ENCODE measurements at regions not wholly inside any gene's neighbourhood (a gene's known extent, or its start where the extent isn't known, plus 50 kb on each side); places are given as distances from the start of the nearest gene placed in this dataset.

- DNase-seq (ENCODE audit: low spot score): no peak
- no peak for TF ChIP-seq CTCF (IDR thresholded peaks at IDR 0.05; ENCODE audit: extremely low read depth, insufficient read depth, missing control alignments)
- in situ Hi-C loops (cut with MboI; ENCODE audit: low pct_unique_long_range_greater_than_20kb, low sequenced_read_pairs, unreplicated experiment): no loop called here
These were observed 482.2 kb upstream of the PAPPA start for GRCh38 chr9:115671236-115671962.

- in situ Hi-C loops (cut with MboI; ENCODE audit: low pct_unique_long_range_greater_than_20kb, low sequenced_read_pairs, unreplicated experiment): no loop called here
- DNase-seq (ENCODE audit: low spot score): no peak
- TF ChIP-seq CTCF (IDR thresholded peaks at IDR 0.05; ENCODE audit: extremely low read depth, insufficient read depth, missing control alignments): no peak
These were observed 481.7 kb upstream of the PAPPA start for GRCh38 chr9:115671963-115672305.

- TF ChIP-seq CTCF (IDR thresholded peaks at IDR 0.05; ENCODE audit: extremely low read depth, insufficient read depth, missing control alignments): no peak
- no peak for DNase-seq (ENCODE audit: low spot score)
- in situ Hi-C loops (cut with MboI; ENCODE audit: low pct_unique_long_range_greater_than_20kb, low sequenced_read_pairs, unreplicated experiment): no loop called here
These were observed 480.9 kb upstream of the PAPPA start for GRCh38 chr9:115672477-115673316.

- in situ Hi-C loops (cut with MboI; ENCODE audit: low pct_unique_long_range_greater_than_20kb, low sequenced_read_pairs, unreplicated experiment): no loop called here
- DNase-seq (ENCODE audit: low spot score): no peak
- TF ChIP-seq CTCF (IDR thresholded peaks at IDR 0.05; ENCODE audit: extremely low read depth, insufficient read depth, missing control alignments): no peak
These were observed 480.0 kb upstream of the PAPPA start for GRCh38 chr9:115673599-115673998.

- in situ Hi-C loops (cut with MboI; ENCODE audit: low pct_unique_long_range_greater_than_20kb, low sequenced_read_pairs, unreplicated experiment): no loop called here
- DNase-seq (ENCODE audit: low spot score): no peak
- TF ChIP-seq CTCF (IDR thresholded peaks at IDR 0.05; ENCODE audit: extremely low read depth, insufficient read depth, missing control alignments): no peak
These were observed 479.5 kb upstream of the PAPPA start for GRCh38 chr9:115674091-115674490.

GRCh38 chr9:115675834-115676233, 477.8 kb upstream of the PAPPA start:
- in situ Hi-C loops (cut with MboI; ENCODE audit: low pct_unique_long_range_greater_than_20kb, low sequenced_read_pairs, unreplicated experiment): no loop called here
- TF ChIP-seq CTCF (IDR thresholded peaks at IDR 0.05; ENCODE audit: extremely low read depth, insufficient read depth, missing control alignments): no peak
- DNase-seq (ENCODE audit: low spot score): no peak
